ENCODE measurements at regions not wholly inside any gene's neighbourhood (a gene's known extent, or its start where the extent isn't known, plus 50 kb on each side); places are given as distances from the start of the nearest gene placed in this dataset.

DNA sequence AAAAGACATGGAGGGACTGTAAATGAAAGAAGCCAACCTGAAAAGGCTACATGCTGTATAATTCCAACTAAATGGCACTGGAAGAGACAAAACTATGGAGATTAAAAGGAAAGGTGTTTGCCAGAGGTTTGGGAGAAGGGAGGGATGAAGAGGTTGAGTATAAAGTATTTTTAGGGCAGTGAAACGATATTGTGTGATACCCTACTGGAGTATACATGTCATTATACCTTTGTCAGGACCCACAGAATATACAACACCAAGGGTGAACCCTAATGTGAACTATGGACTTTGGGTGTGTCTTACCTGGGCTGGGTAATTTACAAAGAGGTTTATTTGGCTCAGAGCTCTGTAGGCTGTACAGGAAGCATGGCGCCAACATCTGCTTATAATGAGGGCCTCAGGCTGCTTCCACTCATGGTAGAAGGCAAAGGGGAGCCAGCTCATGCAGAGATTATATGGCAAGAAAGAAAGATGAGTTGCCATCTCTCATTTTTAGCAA, 73.4 kb downstream of the CD2 start:
- no peak for ATAC-seq
- TF ChIP-seq SNAI2 (CRISPR knock-in tag; IDR thresholded peaks at IDR 0.05) (no peak), ZNF8 (CRISPR knock-in tag; IDR thresholded peaks at IDR 0.05) (no peak), ISL1 (CRISPR knock-in tag; IDR thresholded peaks at IDR 0.05) (no peak), ZNF70 (CRISPR knock-in tag; IDR thresholded peaks at IDR 0.05) (no peak)

DNA sequence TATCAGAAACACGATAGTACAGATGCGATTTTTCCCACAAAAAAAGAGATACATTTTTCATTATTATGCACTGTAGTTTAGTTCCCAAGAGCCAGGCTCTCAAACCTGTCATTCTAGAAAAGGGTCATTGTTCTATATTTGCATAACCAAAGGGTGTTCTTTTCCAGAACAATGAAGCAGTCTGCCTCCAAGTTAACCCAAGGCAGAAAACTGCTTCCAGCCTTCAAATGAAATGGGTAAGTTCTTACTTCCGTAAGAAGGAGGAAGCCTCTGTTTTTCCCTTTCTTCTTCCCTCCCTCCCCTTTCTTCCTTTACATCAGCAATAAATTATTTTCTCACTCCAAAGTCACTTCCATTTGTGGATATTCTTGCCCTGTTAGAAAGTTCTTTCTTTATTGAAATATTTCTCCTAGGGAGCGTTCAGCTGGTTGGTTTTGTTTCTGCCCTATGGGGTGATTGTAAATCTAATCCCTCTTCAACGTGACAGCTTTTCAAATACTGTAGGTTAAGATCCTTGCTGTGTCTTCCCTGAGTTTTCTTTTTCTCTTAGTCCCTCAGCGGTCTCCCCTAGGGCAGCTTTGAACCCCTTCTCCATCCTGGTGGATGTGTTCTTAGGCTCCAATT, 77.3 kb upstream of the PTGFRN start:
- ATAC-seq = no peak
- TF ChIP-seq OSR1 (CRISPR knock-in tag; IDR thresholded peaks at IDR 0.05) (no peak), ZFP3 (CRISPR knock-in tag; IDR thresholded peaks at IDR 0.05) (no peak), PPARA (CRISPR knock-in tag; IDR thresholded peaks at IDR 0.05; ENCODE audit: borderline replicate concordance) (no peak), BACH2 (CRISPR knock-in tag; IDR thresholded peaks at IDR 0.05; ENCODE audit: borderline replicate concordance) (no peak), RARB (CRISPR knock-in tag; IDR thresholded peaks at IDR 0.05) (no peak), ZFP30 (CRISPR knock-in tag; IDR thresholded peaks at IDR 0.05) (no peak), GLIS3 (CRISPR knock-in tag; IDR thresholded peaks at IDR 0.05) (no peak), ESRRG (CRISPR knock-in tag; IDR thresholded peaks at IDR 0.05) (no peak), SNAI2 (CRISPR knock-in tag; IDR thresholded peaks at IDR 0.05) (no peak), CSDC2 (CRISPR knock-in tag; IDR thresholded peaks at IDR 0.05) (no peak), TCF4 (CRISPR knock-in tag; IDR thresholded peaks at IDR 0.05; ENCODE audit: borderline replicate concordance) (no peak), ARNTL (CRISPR knock-in tag; IDR thresholded peaks at IDR 0.05; ENCODE audit: borderline replicate concordance, low read depth) (no peak), ISL1 (CRISPR knock-in tag; IDR thresholded peaks at IDR 0.05) (no peak)
- TF ChIP-seq, protein P1, sequence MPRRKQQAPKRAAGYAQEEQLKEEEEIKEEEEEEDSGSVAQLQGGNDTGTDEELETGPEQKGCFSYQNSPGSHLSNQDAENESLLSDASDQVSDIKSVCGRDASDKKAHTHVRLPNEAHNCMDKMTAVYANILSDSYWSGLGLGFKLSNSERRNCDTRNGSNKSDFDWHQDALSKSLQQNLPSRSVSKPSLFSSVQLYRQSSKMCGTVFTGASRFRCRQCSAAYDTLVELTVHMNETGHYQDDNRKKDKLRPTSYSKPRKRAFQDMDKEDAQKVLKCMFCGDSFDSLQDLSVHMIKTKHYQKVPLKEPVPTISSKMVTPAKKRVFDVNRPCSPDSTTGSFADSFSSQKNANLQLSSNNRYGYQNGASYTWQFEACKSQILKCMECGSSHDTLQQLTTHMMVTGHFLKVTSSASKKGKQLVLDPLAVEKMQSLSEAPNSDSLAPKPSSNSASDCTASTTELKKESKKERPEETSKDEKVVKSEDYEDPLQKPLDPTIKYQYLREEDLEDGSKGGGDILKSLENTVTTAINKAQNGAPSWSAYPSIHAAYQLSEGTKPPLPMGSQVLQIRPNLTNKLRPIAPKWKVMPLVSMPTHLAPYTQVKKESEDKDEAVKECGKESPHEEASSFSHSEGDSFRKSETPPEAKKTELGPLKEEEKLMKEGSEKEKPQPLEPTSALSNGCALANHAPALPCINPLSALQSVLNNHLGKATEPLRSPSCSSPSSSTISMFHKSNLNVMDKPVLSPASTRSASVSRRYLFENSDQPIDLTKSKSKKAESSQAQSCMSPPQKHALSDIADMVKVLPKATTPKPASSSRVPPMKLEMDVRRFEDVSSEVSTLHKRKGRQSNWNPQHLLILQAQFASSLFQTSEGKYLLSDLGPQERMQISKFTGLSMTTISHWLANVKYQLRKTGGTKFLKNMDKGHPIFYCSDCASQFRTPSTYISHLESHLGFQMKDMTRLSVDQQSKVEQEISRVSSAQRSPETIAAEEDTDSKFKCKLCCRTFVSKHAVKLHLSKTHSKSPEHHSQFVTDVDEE (CRISPR knock-in tag; IDR thresholded peaks at IDR 0.05) = no peak
- TF ChIP-seq, protein P2, sequence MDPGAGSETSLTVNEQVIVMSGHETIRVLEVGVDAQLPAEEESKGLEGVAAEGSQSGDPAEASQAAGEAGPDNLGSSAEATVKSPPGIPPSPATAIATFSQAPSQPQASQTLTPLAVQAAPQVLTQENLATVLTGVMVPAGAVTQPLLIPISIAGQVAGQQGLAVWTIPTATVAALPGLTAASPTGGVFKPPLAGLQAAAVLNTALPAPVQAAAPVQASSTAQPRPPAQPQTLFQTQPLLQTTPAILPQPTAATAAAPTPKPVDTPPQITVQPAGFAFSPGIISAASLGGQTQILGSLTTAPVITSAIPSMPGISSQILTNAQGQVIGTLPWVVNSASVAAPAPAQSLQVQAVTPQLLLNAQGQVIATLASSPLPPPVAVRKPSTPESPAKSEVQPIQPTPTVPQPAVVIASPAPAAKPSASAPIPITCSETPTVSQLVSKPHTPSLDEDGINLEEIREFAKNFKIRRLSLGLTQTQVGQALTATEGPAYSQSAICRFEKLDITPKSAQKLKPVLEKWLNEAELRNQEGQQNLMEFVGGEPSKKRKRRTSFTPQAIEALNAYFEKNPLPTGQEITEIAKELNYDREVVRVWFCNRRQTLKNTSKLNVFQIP (CRISPR knock-in tag; IDR thresholded peaks at IDR 0.05; ENCODE audit: borderline replicate concordance, low read depth) = no peak

DNA sequence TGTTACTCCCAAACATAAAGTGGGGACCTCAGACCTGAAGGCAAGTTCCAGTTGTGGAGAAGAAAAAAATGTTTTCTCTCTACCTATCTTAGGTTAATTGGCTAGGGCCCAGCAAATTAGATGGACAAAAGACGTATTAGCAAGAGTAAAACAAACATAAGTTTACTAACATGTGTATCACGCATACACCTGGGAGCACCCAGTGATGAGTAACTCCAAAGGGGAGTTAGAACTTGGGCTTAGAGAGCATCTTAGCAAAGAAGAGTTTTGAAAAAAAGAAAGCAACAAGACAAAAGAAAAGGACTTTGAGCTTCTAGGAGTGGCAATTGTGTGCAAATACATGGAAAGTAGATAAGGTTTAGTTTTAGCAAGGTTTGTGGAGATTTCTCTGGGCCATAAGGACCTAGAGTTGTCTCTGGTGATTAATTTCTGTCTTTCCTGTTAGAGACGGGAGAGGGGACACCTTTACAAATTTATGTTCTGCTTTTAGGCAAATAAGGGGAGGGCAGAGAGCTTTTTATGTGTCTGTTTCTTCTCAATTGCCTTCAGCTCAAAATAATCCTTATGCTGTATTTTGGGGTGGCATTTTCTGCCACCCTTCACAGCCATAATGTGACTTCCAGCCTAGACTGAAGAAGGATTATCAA, 76.7 kb upstream of the PTGFRN start:
- ATAC-seq = no peak
- TF ChIP-seq ZC3H10 (CRISPR knock-in tag; IDR thresholded peaks at IDR 0.05) (no peak), RARB (CRISPR knock-in tag; IDR thresholded peaks at IDR 0.05) (no peak), SNAI2 (CRISPR knock-in tag; IDR thresholded peaks at IDR 0.05) (no peak), CSDC2 (CRISPR knock-in tag; IDR thresholded peaks at IDR 0.05) (no peak), ISL1 (CRISPR knock-in tag; IDR thresholded peaks at IDR 0.05) (no peak), TOX (CRISPR knock-in tag; IDR thresholded peaks at IDR 0.05; ENCODE audit: borderline replicate concordance) (no peak), ZNF565 (CRISPR knock-in tag; conservative IDR thresholded peaks at IDR 0.05; ENCODE audit: low read depth) (no peak), PPARA (CRISPR knock-in tag; IDR thresholded peaks at IDR 0.05; ENCODE audit: borderline replicate concordance) (no peak), ZFP3 (CRISPR knock-in tag; IDR thresholded peaks at IDR 0.05) (no peak), TCF4 (CRISPR knock-in tag; IDR thresholded peaks at IDR 0.05; ENCODE audit: borderline replicate concordance) (no peak), ZNF70 (CRISPR knock-in tag; IDR thresholded peaks at IDR 0.05) (no peak), OSR1 (CRISPR knock-in tag; IDR thresholded peaks at IDR 0.05) (no peak)
- TF ChIP-seq, protein P3, sequence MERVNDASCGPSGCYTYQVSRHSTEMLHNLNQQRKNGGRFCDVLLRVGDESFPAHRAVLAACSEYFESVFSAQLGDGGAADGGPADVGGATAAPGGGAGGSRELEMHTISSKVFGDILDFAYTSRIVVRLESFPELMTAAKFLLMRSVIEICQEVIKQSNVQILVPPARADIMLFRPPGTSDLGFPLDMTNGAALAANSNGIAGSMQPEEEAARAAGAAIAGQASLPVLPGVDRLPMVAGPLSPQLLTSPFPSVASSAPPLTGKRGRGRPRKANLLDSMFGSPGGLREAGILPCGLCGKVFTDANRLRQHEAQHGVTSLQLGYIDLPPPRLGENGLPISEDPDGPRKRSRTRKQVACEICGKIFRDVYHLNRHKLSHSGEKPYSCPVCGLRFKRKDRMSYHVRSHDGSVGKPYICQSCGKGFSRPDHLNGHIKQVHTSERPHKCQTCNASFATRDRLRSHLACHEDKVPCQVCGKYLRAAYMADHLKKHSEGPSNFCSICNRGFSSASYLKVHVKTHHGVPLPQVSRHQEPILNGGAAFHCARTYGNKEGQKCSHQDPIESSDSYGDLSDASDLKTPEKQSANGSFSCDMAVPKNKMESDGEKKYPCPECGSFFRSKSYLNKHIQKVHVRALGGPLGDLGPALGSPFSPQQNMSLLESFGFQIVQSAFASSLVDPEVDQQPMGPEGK (CRISPR knock-in tag; IDR thresholded peaks at IDR 0.05; ENCODE audit: borderline replicate concordance) = no peak
- TF ChIP-seq, protein P2 (CRISPR knock-in tag; IDR thresholded peaks at IDR 0.05; ENCODE audit: borderline replicate concordance, low read depth) = no peak
- TF ChIP-seq, protein P4, sequence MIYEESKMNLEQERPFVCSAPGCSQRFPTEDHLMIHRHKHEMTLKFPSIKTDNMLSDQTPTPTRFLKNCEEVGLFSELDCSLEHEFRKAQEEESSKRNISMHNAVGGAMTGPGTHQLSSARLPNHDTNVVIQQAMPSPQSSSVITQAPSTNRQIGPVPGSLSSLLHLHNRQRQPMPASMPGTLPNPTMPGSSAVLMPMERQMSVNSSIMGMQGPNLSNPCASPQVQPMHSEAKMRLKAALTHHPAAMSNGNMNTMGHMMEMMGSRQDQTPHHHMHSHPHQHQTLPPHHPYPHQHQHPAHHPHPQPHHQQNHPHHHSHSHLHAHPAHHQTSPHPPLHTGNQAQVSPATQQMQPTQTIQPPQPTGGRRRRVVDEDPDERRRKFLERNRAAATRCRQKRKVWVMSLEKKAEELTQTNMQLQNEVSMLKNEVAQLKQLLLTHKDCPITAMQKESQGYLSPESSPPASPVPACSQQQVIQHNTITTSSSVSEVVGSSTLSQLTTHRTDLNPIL (CRISPR knock-in tag; IDR thresholded peaks at IDR 0.05; ENCODE audit: low read depth) = no peak
